AG10803 (cell line): ENCODE measurements at regions not wholly inside any gene's neighbourhood (a gene's known extent, or its start where the extent isn't known, plus 50 kb on each side); places are given as distances from the start of the nearest gene placed in this dataset.

Source experiments
- DNase-seq: peaks from one replicate; pipeline ENCODE4 v3.0.0; 2010; ENCODE audit warnings: low read depth
- H3K4me3 ChIP-seq: 2 replicates; pipeline ENCODE4 v1.5.1; 2011; ENCODE audit warnings: mild to moderate bottlenecking, low read length, control low read depth
- TF ChIP-seq, protein P1 (sequence below): conservative IDR thresholded peaks from 2 replicates; pipeline ENCODE4 v1.5.1; 2011; ENCODE audit warnings: mild to moderate bottlenecking, low read length, control low read depth, inconsistent platforms

DNA sequence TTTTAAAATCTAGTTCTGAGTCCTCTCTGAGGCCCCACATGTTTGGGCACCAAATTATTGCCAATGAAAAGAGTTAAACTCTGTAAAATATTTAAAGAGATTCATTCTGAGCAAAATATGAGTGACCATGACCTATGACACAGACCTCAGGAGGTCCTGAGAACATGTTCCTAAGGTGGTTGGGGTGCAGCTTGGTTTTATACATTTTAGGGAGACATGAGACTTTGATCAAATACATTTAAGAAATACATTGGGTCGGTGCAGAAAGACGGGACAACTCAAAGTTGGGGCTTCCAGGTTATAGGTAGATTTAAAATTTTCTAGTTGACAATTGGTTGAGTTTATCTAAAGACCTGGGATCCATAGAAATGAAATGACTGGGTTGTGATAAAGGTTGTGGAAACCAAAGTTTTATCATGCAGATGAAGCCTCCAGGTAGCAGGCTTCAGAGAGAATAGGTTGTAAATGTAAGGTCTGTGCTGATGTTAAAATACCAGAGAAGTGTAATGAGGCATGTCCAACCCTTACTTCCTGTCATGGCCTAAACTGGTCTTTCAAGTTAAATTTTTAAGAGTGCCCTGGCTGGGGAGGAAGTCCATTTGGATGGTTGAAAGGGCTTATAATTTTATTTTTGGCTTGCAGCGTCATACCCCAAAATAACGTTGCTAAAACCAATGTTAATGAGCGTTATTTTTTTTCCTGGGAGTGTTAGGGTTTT, 274.9 kb downstream of the NUF2 start:
- DNase-seq: no peak
- H3K4me3 ChIP-seq: no peak overlapping the region
- TF ChIP-seq, protein P1, sequence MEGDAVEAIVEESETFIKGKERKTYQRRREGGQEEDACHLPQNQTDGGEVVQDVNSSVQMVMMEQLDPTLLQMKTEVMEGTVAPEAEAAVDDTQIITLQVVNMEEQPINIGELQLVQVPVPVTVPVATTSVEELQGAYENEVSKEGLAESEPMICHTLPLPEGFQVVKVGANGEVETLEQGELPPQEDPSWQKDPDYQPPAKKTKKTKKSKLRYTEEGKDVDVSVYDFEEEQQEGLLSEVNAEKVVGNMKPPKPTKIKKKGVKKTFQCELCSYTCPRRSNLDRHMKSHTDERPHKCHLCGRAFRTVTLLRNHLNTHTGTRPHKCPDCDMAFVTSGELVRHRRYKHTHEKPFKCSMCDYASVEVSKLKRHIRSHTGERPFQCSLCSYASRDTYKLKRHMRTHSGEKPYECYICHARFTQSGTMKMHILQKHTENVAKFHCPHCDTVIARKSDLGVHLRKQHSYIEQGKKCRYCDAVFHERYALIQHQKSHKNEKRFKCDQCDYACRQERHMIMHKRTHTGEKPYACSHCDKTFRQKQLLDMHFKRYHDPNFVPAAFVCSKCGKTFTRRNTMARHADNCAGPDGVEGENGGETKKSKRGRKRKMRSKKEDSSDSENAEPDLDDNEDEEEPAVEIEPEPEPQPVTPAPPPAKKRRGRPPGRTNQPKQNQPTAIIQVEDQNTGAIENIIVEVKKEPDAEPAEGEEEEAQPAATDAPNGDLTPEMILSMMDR: no peak

DNA sequence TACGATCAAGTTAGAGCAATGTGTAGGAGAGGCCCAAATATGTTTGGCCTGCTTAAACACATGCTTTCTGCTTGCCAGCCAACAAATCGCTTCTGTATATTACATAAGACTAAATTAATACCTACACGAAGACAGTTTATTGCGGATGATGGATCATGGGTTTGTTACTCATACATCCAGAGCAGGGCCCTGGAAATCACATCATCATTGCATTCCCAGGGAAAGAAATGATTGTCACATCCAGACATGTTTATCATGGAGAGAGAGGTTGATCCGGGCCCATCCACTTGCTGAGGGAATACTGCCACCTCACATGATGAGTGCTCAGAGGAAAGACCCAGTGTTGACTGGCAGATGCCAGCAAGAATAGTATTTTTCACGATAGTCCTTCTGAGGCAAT, 282.6 kb downstream of the NUF2 start:
- TF ChIP-seq, protein P1: no peak
- H3K4me3 ChIP-seq: no peak overlapping the region
- DNase-seq: no peak

DNA sequence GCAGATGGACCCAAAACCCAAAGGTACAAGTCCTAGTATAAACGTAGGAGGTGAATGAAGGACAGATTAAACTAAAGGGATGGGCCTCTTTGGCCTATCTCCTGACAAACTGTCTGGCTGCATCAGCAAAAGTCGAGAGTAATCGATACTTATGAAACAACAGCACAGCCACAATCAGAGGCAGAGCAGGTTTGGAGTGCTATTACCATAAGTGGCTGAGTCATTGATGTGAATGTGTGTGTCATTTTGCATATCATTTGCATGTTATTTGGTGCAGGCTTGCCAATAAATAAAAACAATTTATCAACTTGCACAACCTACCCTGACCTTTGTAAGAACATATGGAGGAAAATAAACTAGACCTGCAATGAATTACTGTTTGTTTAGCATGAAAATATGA, 283.1 kb downstream of the NUF2 start:
- TF ChIP-seq, protein P1: no peak
- DNase-seq: no peak
- H3K4me3 ChIP-seq: no peak overlapping the region

DNA sequence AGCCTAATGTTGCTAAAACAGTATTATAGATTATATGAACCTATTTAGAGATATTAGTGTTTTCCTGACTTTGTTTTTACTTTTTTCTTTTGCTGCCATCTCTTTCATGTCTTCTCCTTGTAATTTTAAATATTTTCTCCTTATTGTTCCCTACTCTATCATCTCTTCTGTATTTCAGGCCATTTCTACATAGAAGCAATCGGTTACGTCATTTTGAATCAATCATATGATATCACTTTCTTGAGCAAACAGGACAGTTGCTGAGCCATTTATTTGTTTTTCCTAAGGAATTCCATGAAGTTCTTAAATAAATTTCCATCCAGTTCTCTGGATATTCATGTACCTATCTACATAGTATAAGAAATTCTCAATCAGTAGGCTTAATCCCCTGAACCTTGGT, 287.2 kb downstream of the NUF2 start:
- H3K4me3 ChIP-seq: no peak overlapping the region
- TF ChIP-seq, protein P1: no peak
- DNase-seq: no peak

DNA sequence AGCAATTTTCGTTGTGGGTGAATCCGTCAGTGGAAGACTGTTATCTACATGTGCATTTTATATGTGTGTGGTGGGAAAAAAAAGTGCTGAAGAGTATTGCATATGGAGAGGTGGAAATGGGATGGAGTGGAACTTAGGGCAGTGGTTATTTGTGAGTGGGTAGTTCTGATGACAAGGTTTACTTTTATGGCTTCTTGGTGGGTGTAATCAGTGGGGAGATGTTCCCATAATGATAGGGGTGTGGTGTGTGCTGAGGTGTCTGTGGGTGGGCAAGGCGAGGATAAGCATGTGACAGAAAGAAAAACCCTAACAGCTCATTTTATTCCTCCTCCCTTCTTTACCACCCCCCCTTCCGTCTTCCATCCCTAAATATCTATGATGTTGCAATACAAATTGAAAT, 288.1 kb downstream of the NUF2 start:
- no peak overlapping the region for H3K4me3 ChIP-seq
- TF ChIP-seq, protein P1: no peak
- DNase-seq: no peak

DNA sequence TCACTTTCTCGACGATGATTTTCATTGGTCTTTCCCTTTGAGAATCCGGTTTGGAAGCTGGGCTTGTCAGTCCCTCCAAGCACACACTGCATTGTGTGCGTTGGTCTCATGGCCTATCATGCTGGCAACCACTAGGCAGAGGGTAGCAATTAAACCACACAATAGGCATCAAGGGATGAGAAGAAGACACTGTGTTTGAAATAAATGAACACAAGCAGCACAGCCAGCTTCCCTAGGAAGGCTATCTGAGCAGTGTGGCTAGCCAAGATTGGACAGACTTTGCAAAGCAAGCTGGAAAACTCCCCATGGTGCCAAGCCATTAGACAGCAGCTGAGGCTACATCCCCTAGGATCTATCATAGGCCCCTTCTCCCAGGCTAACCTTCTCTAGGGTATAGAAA, 288.7 kb downstream of the NUF2 start:
- no peak for DNase-seq
- H3K4me3 ChIP-seq: no peak overlapping the region
- TF ChIP-seq, protein P1: no peak

DNA sequence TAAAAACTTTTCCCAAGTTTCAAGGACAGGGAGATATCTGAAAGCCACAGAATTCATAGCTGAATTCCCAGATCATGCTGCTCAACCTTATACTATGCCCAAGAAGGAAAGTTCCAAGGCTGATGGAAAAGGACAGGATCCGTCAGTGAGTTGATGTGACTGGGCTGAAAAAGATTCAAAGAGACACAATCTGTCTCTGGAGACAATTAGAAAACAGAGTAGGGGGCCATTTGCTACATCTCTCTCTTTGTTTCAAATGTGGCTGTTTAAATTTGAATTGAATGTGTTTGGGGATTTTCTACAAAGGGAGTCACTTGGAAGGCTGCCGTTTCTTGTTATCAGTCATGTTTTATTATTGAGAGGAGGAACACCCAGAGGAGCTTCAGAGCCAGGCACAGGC, 292.6 kb downstream of the NUF2 start:
- DNase-seq: no peak
- TF ChIP-seq, protein P1: no peak
- no peak overlapping the region for H3K4me3 ChIP-seq
